Smooth muscle cell (in vitro differentiated cells): ENCODE measurements at regions not wholly inside any gene's neighbourhood (a gene's known extent, or its start where the extent isn't known, plus 50 kb on each side); places are given as distances from the start of the nearest gene placed in this dataset.

Source experiments
- DNase-seq: peaks from one replicate; lab custom pipeline; 2025; ENCODE audit not compliant: unreplicated experiment; lab: John Stamatoyannopoulos, UW
- H2AFZ ChIP-seq: fragments of 200-600 bp; sonication (generic); 2 replicates; pipeline ENCODE4 v1.6.0; 2016; ENCODE audit warnings: antibody characterized with exemption, low read depth, mild to moderate bottlenecking
- H3F3A ChIP-seq: fragments of 200-600 bp; sonication (generic); 2 replicates; pipeline ENCODE4 v1.6.0; 2017; ENCODE audit warnings: antibody characterized with exemption, low read depth
- H3K27ac ChIP-seq: fragments of 200-600 bp; sonication (generic); 2 replicates; pipeline ENCODE4 v1.5.1; 2016; ENCODE audit warnings: low read depth, mild to moderate bottlenecking
- H3K27me3 ChIP-seq: fragments of 200-600 bp; sonication (generic); 2 replicates; pipeline ENCODE4 v1.6.1; 2016; ENCODE audit warnings: low read depth, mild to moderate bottlenecking
- H3K36me3 ChIP-seq: fragments of 200-600 bp; sonication (generic); 2 replicates; pipeline ENCODE4 v1.5.1; 2016; ENCODE audit warnings: low read depth
- H3K4me1 ChIP-seq: fragments of 200-600 bp; sonication (generic); 2 replicates; pipeline ENCODE4 v1.5.1; 2016; ENCODE audit warnings: low read depth
- H3K4me2 ChIP-seq: fragments of 200-600 bp; sonication (generic); 2 replicates; pipeline ENCODE4 v1.6.0; 2016; ENCODE audit warnings: mild to moderate bottlenecking
- H3K4me3 ChIP-seq: fragments of 200-600 bp; sonication (generic); 2 replicates; pipeline ENCODE4 v1.5.1; 2016; ENCODE audit warnings: mild to moderate bottlenecking
- H3K79me2 ChIP-seq: fragments of 200-600 bp; sonication (generic); 2 replicates; pipeline ENCODE4 v1.6.0; 2016; ENCODE audit warnings: low read depth, mild to moderate bottlenecking
- H3K9ac ChIP-seq: fragments of 200-600 bp; sonication (generic); 2 replicates; pipeline ENCODE4 v1.6.0; 2016; ENCODE audit warnings: low read depth
- H3K9me3 ChIP-seq: fragments of 200-600 bp; sonication (generic); replicated peaks from 2 replicates; pipeline ENCODE4 v1.5.1; 2016; ENCODE audit warnings: low read depth
- H4K20me1 ChIP-seq: fragments of 200-600 bp; sonication (generic); 2 replicates; pipeline ENCODE4 v1.6.0; 2016; ENCODE audit warnings: low read depth
- WGBS: methylation state at CpG from one replicate; pipeline ENCODE4 v1.1.7; 2016; ENCODE audit warnings: low lambda C conversion rate; 5-methylcytosine and 5-hydroxymethylcytosine counted together
- TF ChIP-seq, protein P1 (sequence below): fragments of 200-600 bp; sonication (generic); IDR thresholded peaks from 2 replicates; pipeline ENCODE4 v1.5.1; 2017; ENCODE audit warnings: borderline replicate concordance, mild to moderate bottlenecking, antibody characterized with exemption; ENCODE audit not compliant: insufficient read depth, poor library complexity, severe bottlenecking

DNA sequence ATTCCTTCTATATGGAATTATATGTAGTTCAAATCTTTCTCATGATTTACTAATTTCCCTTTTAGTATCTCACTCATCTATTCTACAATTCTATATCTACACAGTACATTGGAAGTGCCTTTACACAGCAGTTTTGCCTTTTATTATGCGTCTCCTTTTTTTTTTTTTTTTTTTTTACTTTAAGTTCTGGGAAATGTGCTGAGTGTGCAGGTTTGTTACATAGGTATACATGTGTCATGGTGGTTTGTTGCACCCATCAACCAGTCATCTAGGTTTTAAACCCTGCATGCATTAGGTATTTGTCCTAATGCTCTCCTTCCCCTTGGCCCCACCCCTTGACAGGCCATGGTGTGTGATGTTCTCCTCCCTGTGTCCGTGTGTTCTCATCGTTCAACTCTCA, 1150.1 kb upstream of the PRR20A start:
- no peaks in the 10 kb centered on the region for H3K27me3 ChIP-seq
- H3K4me3 ChIP-seq, result no peak overlapping the region
- 98% methylated on average over 3 of the region's 3 CpGs for WGBS
- H4K20me1 ChIP-seq, result no peaks in the 10 kb centered on the region
- H3K9me3 ChIP-seq, result no peaks in the 10 kb centered on the region
- H3K4me1 ChIP-seq, result no peaks in the 10 kb centered on the region
- H3F3A ChIP-seq, result no peaks in the 10 kb centered on the region
- no peaks in the 10 kb centered on the region for H3K79me2 ChIP-seq
- H3K27ac ChIP-seq, result no peak overlapping the region
- no peak overlapping the region for H3K4me2 ChIP-seq
- TF ChIP-seq, protein P1, sequence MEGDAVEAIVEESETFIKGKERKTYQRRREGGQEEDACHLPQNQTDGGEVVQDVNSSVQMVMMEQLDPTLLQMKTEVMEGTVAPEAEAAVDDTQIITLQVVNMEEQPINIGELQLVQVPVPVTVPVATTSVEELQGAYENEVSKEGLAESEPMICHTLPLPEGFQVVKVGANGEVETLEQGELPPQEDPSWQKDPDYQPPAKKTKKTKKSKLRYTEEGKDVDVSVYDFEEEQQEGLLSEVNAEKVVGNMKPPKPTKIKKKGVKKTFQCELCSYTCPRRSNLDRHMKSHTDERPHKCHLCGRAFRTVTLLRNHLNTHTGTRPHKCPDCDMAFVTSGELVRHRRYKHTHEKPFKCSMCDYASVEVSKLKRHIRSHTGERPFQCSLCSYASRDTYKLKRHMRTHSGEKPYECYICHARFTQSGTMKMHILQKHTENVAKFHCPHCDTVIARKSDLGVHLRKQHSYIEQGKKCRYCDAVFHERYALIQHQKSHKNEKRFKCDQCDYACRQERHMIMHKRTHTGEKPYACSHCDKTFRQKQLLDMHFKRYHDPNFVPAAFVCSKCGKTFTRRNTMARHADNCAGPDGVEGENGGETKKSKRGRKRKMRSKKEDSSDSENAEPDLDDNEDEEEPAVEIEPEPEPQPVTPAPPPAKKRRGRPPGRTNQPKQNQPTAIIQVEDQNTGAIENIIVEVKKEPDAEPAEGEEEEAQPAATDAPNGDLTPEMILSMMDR, result no peak
- H3K36me3 ChIP-seq, result no peaks in the 10 kb centered on the region
- no peak overlapping the region for H3K9ac ChIP-seq
- no peak overlapping the region for H2AFZ ChIP-seq
- no peak for DNase-seq

DNA sequence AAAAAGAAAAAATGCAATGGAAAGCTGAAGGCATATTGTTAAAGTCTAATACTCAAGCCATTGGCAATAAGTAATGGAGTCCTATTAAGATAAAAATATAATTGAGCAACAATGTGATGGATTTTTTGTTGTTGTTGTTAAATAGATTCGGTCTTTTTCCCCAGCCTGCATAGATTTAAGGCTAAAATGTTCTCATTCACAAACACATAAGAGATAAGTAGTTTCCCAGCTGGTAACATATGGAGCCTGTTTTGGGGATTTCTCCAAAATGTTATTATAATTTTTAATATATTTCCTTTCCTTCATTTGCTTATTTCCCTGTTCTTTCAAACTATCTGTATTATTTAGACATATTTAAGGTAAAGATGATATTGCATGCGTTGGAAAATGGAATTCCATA, 1149.1 kb upstream of the PRR20A start:
- Histone ChIP-seq H3K36me3 (no peaks in the 10 kb centered on the region), H3K9me3 (no peaks in the 10 kb centered on the region), H3K27ac (no peak overlapping the region), H3K9ac (no peak overlapping the region), H4K20me1 (no peaks in the 10 kb centered on the region), H2AFZ (no peak overlapping the region), H3K4me1 (no peaks in the 10 kb centered on the region), H3K4me2 (no peak overlapping the region), H3K27me3 (no peaks in the 10 kb centered on the region), H3K79me2 (no peaks in the 10 kb centered on the region), H3K4me3 (no peak overlapping the region), H3F3A (no peaks in the 10 kb centered on the region)
- 91% methylated on average over 2 of the region's 2 CpGs for WGBS
- DNase-seq, result no peak
- TF ChIP-seq, protein P1, result no peak

DNA sequence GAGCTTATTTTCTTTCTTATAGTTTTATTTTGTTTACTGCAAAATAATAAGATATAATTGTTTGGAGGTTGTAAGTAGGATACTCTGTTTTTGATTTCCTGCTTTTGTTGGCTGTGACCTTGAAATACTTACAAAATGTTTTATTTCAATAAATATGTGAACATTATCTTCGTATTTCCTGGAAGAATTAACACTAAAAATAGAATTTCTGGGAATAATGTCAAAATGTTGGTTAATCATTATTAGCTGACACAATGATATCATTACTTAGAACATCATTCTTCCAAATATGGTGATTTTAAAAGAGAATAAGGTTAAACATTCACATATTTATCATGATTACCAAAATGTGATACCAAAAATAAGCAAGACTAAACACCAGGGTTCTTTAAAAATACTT, 1148.6 kb upstream of the PRR20A start:
- no peak for DNase-seq
- Histone ChIP-seq H3F3A (no peaks in the 10 kb centered on the region), H3K4me3 (no peak overlapping the region), H4K20me1 (no peaks in the 10 kb centered on the region), H3K4me1 (no peaks in the 10 kb centered on the region), H3K79me2 (no peaks in the 10 kb centered on the region), H3K9me3 (no peaks in the 10 kb centered on the region), H3K27me3 (no peaks in the 10 kb centered on the region), H2AFZ (no peak overlapping the region), H3K4me2 (no peak overlapping the region), H3K36me3 (no peaks in the 10 kb centered on the region), H3K27ac (no peak overlapping the region), H3K9ac (no peak overlapping the region)
- TF ChIP-seq, protein P1, result no peak
- 67% methylated on average over 1 of the region's 1 CpG for WGBS

DNA sequence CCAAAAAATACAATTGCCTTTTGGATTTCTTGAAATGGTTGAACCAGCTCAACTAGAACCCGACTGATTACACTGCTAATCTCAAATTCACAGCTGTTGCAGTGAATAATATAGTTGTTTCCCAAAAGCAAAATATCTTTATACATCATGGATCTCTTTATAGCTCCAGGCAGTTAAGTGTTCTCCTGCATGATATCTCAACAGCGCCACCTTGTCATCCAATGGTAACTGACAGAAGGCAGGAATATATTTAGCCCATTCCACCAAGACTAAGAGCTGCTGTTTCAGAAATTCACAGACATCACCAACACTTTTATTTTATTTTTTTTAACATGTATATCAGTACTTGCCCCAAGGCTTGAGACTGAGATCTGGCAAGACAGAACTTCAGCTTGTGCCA, 1141.0 kb upstream of the PRR20A start:
- H3K27me3 ChIP-seq, result no peaks in the 10 kb centered on the region
- H3K79me2 ChIP-seq, result no peaks in the 10 kb centered on the region
- no peak overlapping the region for H3K4me3 ChIP-seq
- no peak overlapping the region for H2AFZ ChIP-seq
- H3K27ac ChIP-seq, result no peak overlapping the region
- no peak overlapping the region for H3K4me2 ChIP-seq
- no peaks in the 10 kb centered on the region for H3F3A ChIP-seq
- TF ChIP-seq, protein P1, result no peak
- H4K20me1 ChIP-seq, result no peaks in the 10 kb centered on the region
- DNase-seq, result no peak
- H3K36me3 ChIP-seq, result no peaks in the 10 kb centered on the region
- no peaks in the 10 kb centered on the region for H3K4me1 ChIP-seq
- no peaks in the 10 kb centered on the region for H3K9me3 ChIP-seq
- 91% methylated on average over 2 of the region's 2 CpGs for WGBS
- H3K9ac ChIP-seq, result no peak overlapping the region
